ENCODE measurements at regions not wholly inside any gene's neighbourhood (a gene's known extent, or its start where the extent isn't known, plus 50 kb on each side); places are given as distances from the start of the nearest gene placed in this dataset.

- TF ChIP-seq, protein P1, sequence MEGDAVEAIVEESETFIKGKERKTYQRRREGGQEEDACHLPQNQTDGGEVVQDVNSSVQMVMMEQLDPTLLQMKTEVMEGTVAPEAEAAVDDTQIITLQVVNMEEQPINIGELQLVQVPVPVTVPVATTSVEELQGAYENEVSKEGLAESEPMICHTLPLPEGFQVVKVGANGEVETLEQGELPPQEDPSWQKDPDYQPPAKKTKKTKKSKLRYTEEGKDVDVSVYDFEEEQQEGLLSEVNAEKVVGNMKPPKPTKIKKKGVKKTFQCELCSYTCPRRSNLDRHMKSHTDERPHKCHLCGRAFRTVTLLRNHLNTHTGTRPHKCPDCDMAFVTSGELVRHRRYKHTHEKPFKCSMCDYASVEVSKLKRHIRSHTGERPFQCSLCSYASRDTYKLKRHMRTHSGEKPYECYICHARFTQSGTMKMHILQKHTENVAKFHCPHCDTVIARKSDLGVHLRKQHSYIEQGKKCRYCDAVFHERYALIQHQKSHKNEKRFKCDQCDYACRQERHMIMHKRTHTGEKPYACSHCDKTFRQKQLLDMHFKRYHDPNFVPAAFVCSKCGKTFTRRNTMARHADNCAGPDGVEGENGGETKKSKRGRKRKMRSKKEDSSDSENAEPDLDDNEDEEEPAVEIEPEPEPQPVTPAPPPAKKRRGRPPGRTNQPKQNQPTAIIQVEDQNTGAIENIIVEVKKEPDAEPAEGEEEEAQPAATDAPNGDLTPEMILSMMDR (IDR thresholded peaks at IDR 0.05; ENCODE audit: poor library complexity) = no peak
- TF ChIP-seq EZH2phosphoT487 (IDR thresholded peaks at IDR 0.05; ENCODE audit: low read depth, severe bottlenecking, unreplicated experiment) = no peak
Observed at GRCh38 chr15:70353606-70354345, 256.1 kb upstream of the TLE3 start.

Data from hepatocyte (in vitro differentiated cells).